HG03280 (cell line): ENCODE measurements at regions not wholly inside any gene's neighbourhood (a gene's known extent, or its start where the extent isn't known, plus 50 kb on each side); places are given as distances from the start of the nearest gene placed in this dataset.
A peak's percentile ranks its signal among the peaks of the same experiment; 100 is the strongest.

Source experiments
- ATAC-seq: cut with Tn5 transposase; IDR thresholded peaks from one replicate; pipeline ENCODE4 v1.9.1; 2021; ENCODE audit warnings: mild to moderate bottlenecking, moderate library complexity; ENCODE audit not compliant: unreplicated experiment

GRCh38 chr9:4386819-4387218 lies 87.0 kb upstream of the GLIS3 start:
- ATAC-seq: no peak

- ATAC-seq: no peak
These were observed 84.9 kb upstream of the GLIS3 start for GRCh38 chr9:4384750-4385149.

DNA sequence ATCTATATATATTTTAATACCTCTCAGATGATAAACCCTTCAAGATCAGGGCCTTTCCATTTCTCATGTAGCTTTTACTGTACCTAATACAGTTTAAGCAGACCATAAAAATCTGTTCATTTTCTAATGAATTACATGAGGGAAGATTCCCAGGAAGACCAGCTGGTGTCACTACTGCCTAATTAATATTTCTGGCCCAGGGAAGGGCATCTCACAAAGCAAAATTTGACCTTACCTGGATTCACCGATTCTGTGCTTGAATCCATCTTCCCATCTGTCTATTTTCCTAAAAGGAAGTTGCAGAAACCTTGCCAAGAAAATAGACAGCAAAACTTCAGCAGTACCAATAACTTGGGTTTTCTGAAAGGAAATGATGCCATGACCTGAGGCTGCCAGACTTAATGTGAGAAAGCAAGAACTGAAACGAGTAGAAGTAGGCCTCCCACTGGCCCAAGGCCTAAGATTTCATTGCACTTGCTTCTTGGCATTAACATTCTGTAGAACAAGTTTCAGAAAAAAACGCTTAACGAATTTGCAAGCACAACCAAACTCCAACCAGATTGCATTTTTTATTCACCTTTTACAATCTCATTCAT lies 83.0 kb upstream of the GLIS3 start:
- no peak for ATAC-seq

GRCh38 chr9:4381744-4382143 lies 81.9 kb upstream of the GLIS3 start:
- no peak for ATAC-seq

DNA sequence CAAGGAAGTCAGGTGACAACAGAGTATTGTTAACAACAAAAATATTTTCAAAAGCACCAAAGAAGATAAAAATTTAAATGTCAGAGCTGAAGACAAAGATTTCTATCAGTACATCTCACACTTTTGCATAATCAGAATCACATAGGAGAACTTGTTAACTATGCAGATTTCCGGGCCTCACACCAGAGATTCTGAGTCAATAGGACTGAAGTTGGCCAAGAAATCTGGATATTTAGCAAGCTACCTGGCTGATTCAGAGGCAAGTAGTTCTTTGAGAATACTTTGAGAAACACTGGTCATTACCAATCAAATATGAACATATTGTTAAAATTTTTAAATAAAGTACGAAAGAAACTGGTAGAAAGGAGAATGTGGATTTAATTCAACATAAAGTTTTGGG lies 80.5 kb upstream of the GLIS3 start:
- no peak for ATAC-seq

DNA sequence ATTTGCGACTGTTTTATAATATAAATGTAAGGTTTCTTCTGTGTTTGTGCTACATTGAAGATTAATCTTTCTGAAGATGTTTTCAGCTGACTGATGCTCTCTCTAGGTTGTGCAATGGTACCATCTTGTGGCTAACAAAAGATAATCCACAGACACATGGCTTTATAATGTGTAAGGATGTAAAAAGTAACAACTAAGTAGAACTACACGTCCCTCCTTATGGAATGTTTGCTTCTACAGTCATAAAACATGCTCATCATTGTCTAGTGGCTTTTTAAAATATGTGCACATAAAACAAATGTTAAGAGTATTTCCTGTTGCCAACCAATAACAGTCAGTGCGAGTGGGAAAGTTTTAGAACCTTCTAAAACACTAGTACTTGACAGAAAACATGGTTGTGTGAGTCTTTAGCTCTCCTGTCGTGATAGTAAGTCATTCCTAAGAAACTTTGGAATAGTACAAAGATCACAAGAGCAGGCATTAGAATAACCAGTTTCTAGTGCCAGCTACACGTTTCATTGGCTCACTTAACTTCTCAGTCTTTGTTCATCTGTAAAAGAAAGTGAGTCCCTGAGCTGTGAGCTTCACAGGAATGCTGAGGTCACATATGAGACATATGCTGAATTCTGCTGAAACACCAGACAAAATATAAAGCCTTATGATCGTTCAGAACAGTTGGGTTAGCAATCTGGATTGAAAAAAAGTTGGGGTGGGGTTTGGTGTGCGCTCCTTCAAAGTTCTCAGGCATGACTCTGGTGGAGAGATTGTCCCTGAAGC lies 75.7 kb upstream of the GLIS3 start:
- no peak for ATAC-seq

DNA sequence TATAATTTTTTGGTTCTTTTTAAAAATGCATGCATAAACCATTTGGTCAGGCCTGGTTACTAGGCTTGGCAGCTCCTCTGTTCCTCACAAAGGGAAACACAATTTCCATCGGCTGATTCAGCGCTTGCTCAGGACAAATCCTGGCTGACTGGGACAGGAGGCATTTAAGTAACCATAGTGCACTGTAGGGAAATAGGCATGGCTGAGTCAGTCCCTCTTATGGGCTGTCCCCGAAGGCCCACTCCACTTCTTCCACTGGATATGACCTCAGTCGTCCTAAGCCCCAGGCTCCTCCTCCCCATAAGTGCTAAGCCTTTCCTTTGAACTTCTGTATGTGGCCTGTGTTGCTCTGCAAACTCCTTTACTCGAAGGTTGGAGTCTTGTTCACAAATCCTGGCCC lies 71.2 kb upstream of the GLIS3 start:
- no peak for ATAC-seq

DNA sequence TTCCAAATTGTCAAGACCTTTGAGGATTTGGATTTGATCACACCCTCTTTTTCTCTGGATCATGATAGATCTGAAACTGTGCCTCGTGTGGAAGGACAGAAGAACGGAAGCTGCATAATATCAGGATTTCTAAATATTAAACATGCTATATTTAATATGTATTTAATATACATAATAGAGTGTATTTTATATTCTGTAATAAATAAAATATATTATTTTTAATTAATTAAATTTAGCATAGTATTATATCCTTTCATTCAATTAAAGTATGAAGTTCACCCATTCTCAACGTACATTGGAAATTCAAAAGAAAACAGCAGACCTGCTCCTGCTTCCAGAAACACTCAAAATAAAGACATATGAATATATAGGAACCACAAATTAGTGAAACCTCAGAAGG lies 70.6 kb upstream of the GLIS3 start:
- no peak for ATAC-seq

- no peak for ATAC-seq
These were observed 66.9 kb upstream of the GLIS3 start for GRCh38 chr9:4366591-4367330.

DNA sequence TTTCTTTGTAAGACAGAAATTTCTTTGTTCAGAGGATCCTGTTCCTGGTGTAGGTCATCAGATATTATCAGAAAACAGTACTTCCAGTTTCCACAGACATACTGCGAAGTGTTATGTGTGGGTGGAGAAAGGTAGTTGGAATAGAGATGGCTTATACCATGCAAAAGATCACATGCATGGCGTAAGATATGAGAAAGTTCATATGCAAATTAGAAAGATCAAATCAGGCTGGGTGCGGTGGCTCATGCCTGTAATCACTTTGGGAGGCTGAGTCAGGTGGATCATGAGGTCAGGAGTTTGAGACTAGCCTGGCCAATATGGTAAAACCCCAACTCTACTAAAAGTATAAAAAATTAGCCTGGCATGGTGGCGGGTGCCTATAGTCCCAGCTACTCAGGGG lies 65.2 kb upstream of the GLIS3 start:
- peak; percentile 46 for ATAC-seq

GRCh38 chr9:4362281-4362680 lies 62.4 kb upstream of the GLIS3 start:
- ATAC-seq: no peak

- no peak for ATAC-seq
These were observed 59.1 kb upstream of the GLIS3 start for GRCh38 chr9:4359016-4359415.

DNA sequence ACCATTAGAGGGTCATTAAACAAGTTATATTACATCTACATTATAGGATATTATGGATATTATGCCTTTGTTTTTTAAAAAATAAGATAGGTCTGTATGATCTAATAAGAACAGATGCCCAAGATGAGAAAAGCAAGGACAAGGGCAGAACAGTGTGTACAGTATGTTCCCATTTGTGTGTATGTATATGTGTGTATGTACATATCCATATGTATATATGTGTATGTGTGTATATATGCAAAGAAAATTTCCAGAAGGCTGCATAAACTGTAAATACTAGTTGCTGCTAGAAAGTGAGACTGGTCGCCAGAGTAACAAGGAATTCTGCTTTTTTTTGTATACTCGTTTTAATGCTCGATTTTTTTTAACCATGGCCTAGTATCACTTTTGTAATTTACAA lies 58.1 kb upstream of the GLIS3 start:
- ATAC-seq: no peak

DNA sequence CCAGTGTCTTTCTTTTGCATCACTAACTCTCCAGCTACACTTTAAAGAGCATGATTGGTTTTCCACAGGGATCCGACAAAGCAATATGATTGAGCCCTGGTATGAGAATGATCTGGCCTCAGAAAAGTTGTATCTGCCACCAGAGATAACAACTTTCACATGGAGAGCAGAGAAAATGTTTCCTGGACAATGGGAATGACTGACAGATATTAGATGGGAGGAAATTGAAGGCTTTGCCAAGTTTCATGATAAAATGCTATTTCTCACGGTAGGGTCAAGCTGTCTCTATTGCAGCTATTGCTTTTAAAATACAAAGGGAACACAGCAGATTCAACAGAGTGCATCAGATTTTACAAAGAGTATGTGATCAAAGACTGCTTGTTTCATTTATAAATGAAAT lies 56.4 kb upstream of the GLIS3 start:
- no peak for ATAC-seq

DNA sequence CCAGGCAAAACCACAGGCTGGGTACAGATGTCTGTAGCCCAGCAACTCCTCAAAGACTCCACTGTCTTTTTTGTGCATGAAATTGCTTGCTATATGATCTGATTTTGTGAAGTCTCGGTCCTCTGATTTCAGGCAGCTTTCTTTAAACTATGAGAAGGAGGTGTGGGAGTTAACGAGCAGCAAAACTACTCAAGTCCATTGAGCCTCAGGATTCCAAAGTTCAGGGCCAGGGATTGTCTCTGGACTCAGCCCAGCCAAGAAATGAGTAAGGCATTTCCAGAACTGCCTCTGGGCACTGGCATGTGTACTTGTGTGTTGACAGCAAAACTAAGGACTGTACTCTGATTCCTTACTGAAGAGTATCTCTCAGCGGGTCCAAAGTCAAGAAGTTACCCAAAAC lies 53.4 kb upstream of the GLIS3 start:
- no peak for ATAC-seq

- no peak for ATAC-seq
These were observed 50.0 kb upstream of the GLIS3 start for GRCh38 chr9:4349816-4350418.
